NT2/D1 (cell line): ENCODE measurements at regions not wholly inside any gene's neighbourhood (a gene's known extent, or its start where the extent isn't known, plus 50 kb on each side); places are given as distances from the start of the nearest gene placed in this dataset.

Experiments used
- SUZ12 ChIP-seq: IDR thresholded peaks from 2 replicates; pipeline ENCODE4 v1.6.1; 2011; ENCODE audit not compliant: insufficient read length, insufficient read depth; ENCODE audit errors: extremely low read depth
- ZNF274 ChIP-seq: IDR thresholded peaks from 2 replicates; pipeline ENCODE4 v1.6.1; 2011; ENCODE audit warnings: mild to moderate bottlenecking, low read depth, low read length

GRCh38 chr14:104297721-104298401, 159.5 kb downstream of the KIF26A start:
- TF ChIP-seq ZNF274 = no peak
- no peak for TF ChIP-seq SUZ12
